GM12878 (cell line): ENCODE measurements at regions not wholly inside any gene's neighbourhood (a gene's known extent, or its start where the extent isn't known, plus 50 kb on each side); places are given as distances from the start of the nearest gene placed in this dataset.

ENCODE experiments used
- ATAC-seq: fragments of 200-7000 bp; cut with Tn5 transposase; 3 replicates; pipeline ENCODE4 v1.9.1; 2020; ENCODE audit warnings: mild to moderate bottlenecking, moderate library complexity
- BruUV-seq: library from RNA; stranded (reverse); fragments of 400-500 nt; replicated peaks from 2 replicates; lab custom pipeline; 2021; lab: Mats Ljungman, UMichigan
- CTCF ChIA-PET: fragments of 300-600 bp; sonication (Branson Sonifier 250); formaldehyde crosslinking; extraction: SDS; loops from one replicate; lab custom pipeline; 2021; ENCODE audit warnings: inconsistent platforms; lab: Yijun Ruan, JAX
- POLR2A ChIA-PET: fragments of 350-600 bp; formaldehyde crosslinking; extraction: SDS; loops from one replicate; lab custom pipeline; 2021; ENCODE audit warnings: inconsistent platforms; lab: Charles Lee
- RAD21 ChIA-PET: fragments of 300-600 bp; sonication (Branson Sonifier 250); formaldehyde crosslinking; loops from one replicate; lab custom pipeline; 2023; ENCODE audit warnings: antibody characterized with exemption; ENCODE audit not compliant: unreplicated experiment; lab: Charles Lee
- SMC1A ChIA-PET: fragments of 300-600 bp; sonication (Branson Sonifier 250); formaldehyde crosslinking; loops from one replicate; lab custom pipeline; 2023; ENCODE audit not compliant: unreplicated experiment, uncharacterized antibody; lab: Charles Lee
- DNase-seq: peaks from one replicate; pipeline ENCODE4 v3.0.0-alpha.2; 2011; ENCODE audit warnings: low read depth, low spot score
- FAIRE-seq: peaks from 3 replicates; lab custom pipeline; 2011; peaks lifted over from hg19 to GRCh38; lab: Jason Lieb, UNC
- H2AFZ ChIP-seq: 2 replicates; pipeline ENCODE4 v1.6.0; 2011; ENCODE audit warnings: low read depth, low read length, control low read depth; ENCODE audit not compliant: control insufficient read depth
- H3K27ac ChIP-seq: 2 replicates; pipeline ENCODE4 v1.5.1; 2011; ENCODE audit warnings: control low read depth; ENCODE audit not compliant: control insufficient read depth, insufficient read depth
- H3K27me3 ChIP-seq, 2 experiments: replicated peaks in 1 of 2; 2 replicates each; pipeline versions ENCODE4 v1.6.0 to v1.6.1; 2011; ENCODE audit warnings: low read length in 1 of 2; ENCODE audit not compliant: control insufficient read depth in 2 of 2, insufficient read depth in 2 of 2
- H3K36me3 ChIP-seq, 2 experiments: 2 replicates each; pipeline ENCODE4 v1.5.1; 2011; ENCODE audit warnings: low read length in 1 of 2; ENCODE audit not compliant: control insufficient read depth in 2 of 2, insufficient read depth in 2 of 2
- H3K4me1 ChIP-seq: 2 replicates; pipeline ENCODE4 v1.6.1; 2011; ENCODE audit warnings: mild to moderate bottlenecking, low read length, moderate library complexity, mixed read lengths; ENCODE audit not compliant: control insufficient read depth, insufficient read depth
- H3K4me2 ChIP-seq: 2 replicates; pipeline ENCODE4 v1.6.0; 2011; ENCODE audit warnings: control low read depth; ENCODE audit not compliant: control insufficient read depth, insufficient read depth
- H3K4me3 ChIP-seq: fragments of 200-600 bp; sonication (generic); 2 replicates; pipeline ENCODE4 v1.5.1; 2016
- H3K79me2 ChIP-seq: 2 replicates; pipeline ENCODE4 v1.6.0; 2011; ENCODE audit warnings: low read length; ENCODE audit not compliant: control insufficient read depth, insufficient read depth
- H3K9ac ChIP-seq: 2 replicates; pipeline ENCODE4 v1.8.0; 2011; ENCODE audit warnings: low read length, control low read depth, mixed read lengths; ENCODE audit not compliant: control insufficient read depth, insufficient read depth
- H3K9me3 ChIP-seq: replicated peaks from 3 replicates; pipeline ENCODE4 v1.5.1; 2011; ENCODE audit warnings: mild to moderate bottlenecking, low read length; ENCODE audit not compliant: control insufficient read depth, insufficient read depth
- H4K20me1 ChIP-seq: 2 replicates; pipeline ENCODE4 v1.6.0; 2011; ENCODE audit not compliant: control insufficient read depth, insufficient read depth
- ASH2L ChIP-seq: fragments of 300-600, 200-600 bp; sonication (generic); IDR thresholded peaks from 2 replicates; pipeline ENCODE4 v1.6.1; 2017; ENCODE audit warnings: low read depth, mild to moderate bottlenecking, borderline replicate concordance
- BACH1 ChIP-seq: fragments of 450-650 bp; IDR thresholded peaks from 2 replicates; pipeline ENCODE4 v1.6.1; 2017; ENCODE audit warnings: mild to moderate bottlenecking, borderline replicate concordance
- E2F8 ChIP-seq: fragments of 450-650 bp; IDR thresholded peaks from 2 replicates; pipeline ENCODE4 v1.6.1; 2018; ENCODE audit warnings: mild to moderate bottlenecking, low read depth, moderate library complexity; ENCODE audit not compliant: partially characterized antibody
- GABPA ChIP-seq: IDR thresholded peaks from 2 replicates; pipeline ENCODE4 v1.6.1; 2014; ENCODE audit warnings: antibody characterized with exemption, low read depth, mild to moderate bottlenecking, inconsistent platforms
- HDAC6 ChIP-seq: fragments of 200-600 bp; sonication (generic); IDR thresholded peaks from one replicate; pipeline ENCODE4 v1.8.0; 2017; ENCODE audit warnings: antibody characterized with exemption; ENCODE audit not compliant: unreplicated experiment
- JUND ChIP-seq: IDR thresholded peaks from 2 replicates; pipeline ENCODE4 v1.6.1; 2012; ENCODE audit warnings: low read depth, mild to moderate bottlenecking, low read length, improper control_type of control experiment, moderate library complexity
- LARP7 ChIP-seq: fragments of 450-650 bp; IDR thresholded peaks from 2 replicates; pipeline ENCODE4 v1.6.1; 2017; ENCODE audit warnings: mild to moderate bottlenecking
- NR2C2 ChIP-seq: IDR thresholded peaks from 2 replicates; pipeline ENCODE4 v1.6.1; 2011; ENCODE audit warnings: borderline replicate concordance, low read depth; ENCODE audit not compliant: control insufficient read depth, insufficient read length
- NR2F1 ChIP-seq: fragments of 450-650 bp; conservative IDR thresholded peaks from 2 replicates; pipeline ENCODE4 v1.6.1; 2017; ENCODE audit warnings: mild to moderate bottlenecking
- RFX5 ChIP-seq: IDR thresholded peaks from 2 replicates; pipeline ENCODE4 v1.6.1; 2011; ENCODE audit warnings: low read depth, low read length, improper control_type of control experiment
- SREBF2 ChIP-seq: IDR thresholded peaks from 2 replicates; pipeline ENCODE4 v1.6.1; 2012; ENCODE audit warnings: mild to moderate bottlenecking, low read length
- USF1 ChIP-seq: IDR thresholded peaks from 2 replicates; pipeline ENCODE4 v1.6.1; 2011; ENCODE audit warnings: borderline replicate concordance, low read depth, mild to moderate bottlenecking, moderate library complexity, mixed read lengths, low read length; ENCODE audit not compliant: insufficient read depth; ENCODE audit errors: extremely low read length
- ZBTB33 ChIP-seq: fragments of 450-650 bp; IDR thresholded peaks from 2 replicates; pipeline ENCODE4 v1.6.1; 2017; ENCODE audit warnings: mild to moderate bottlenecking
- ZNF622 ChIP-seq: fragments of 450-650 bp; IDR thresholded peaks from 2 replicates; pipeline ENCODE4 v1.6.1; 2017; ENCODE audit warnings: mild to moderate bottlenecking, inconsistent platforms
- WGBS: methylation state at CpG from one replicate; pipeline ENCODE4 v1.1.6; 2016; ENCODE audit warnings: low lambda C conversion rate; ENCODE audit not compliant: insufficient replicate concordance, insufficient coverage; ENCODE audit errors: missing lambda C conversion rate; 5-methylcytosine and 5-hydroxymethylcytosine counted together
- in situ Hi-C: fragments of 300-500 bp; cut with MboI; formaldehyde crosslinking; loops from 9 replicates; pipeline ENCODE4 v1.14.3; 2018; ENCODE audit warnings: mixed read lengths
- intact Hi-C: fragments of 100-400 bp; cut with micrococcal nuclease; formaldehyde crosslinking; loops from one replicate; pipeline ENCODE4 v1.14.2; 2022; ENCODE audit not compliant: unreplicated experiment

GRCh38 chr3:39727415-39727814 lies 82.0 kb upstream of the MYRIP start:
- no peaks in the 10 kb centered on the region for H4K20me1 ChIP-seq
- no peak overlapping the region for H3K9ac ChIP-seq
- BruUV-seq = no TSS peak
- no peaks in the 10 kb centered on the region for H3K9me3 ChIP-seq
- H3K36me3 ChIP-seq = no peaks in the 10 kb centered on the region
- H3K4me3 ChIP-seq = no peak overlapping the region
- 13% methylated on average over 3 of the region's 3 CpGs for WGBS
- ChIA-PET POLR2A (no interaction called here), CTCF (interaction anchor here (1.1 to 1.5 kb wide), 2 partner anchors 22 to 28 kb away, joined by 3 to 4 read pairs; no protein-coding TSS in a partner anchor), RAD21 (no interaction called here)
- H2AFZ ChIP-seq = no peak overlapping the region
- no peak for ATAC-seq
- TF ChIP-seq NR2C2 = no peak
- no peak for TF ChIP-seq RFX5
- TF ChIP-seq, all 136 proteins: peak for 0
- FAIRE-seq = no peak
- intact Hi-C loops (no loop called here), in situ Hi-C loops (no loop called here)
- Histone ChIP-seq H3K27me3 (no peaks in the 10 kb centered on the region), H3K4me1 (no peaks in the 10 kb centered on the region), H3K79me2 (no peaks in the 10 kb centered on the region), H3K27ac (no peak overlapping the region), H3K4me2 (no peak overlapping the region)
- SMC1A ChIA-PET = no interaction called here
- no peak for DNase-seq

GRCh38 chr3:39733804-39734203 lies 75.6 kb upstream of the MYRIP start:
- Histone ChIP-seq H3K27ac (no peak overlapping the region), H3K79me2 (no peaks in the 10 kb centered on the region), H2AFZ (no peak overlapping the region), H3K4me1 (no peaks in the 10 kb centered on the region), H4K20me1 (no peaks in the 10 kb centered on the region), H3K36me3 (no peaks in the 10 kb centered on the region), H3K9me3 (no peaks in the 10 kb centered on the region), H3K4me3 (no peak overlapping the region), H3K4me2 (no peak overlapping the region), H3K9ac (no peak overlapping the region), H3K27me3 (no peaks in the 10 kb centered on the region)
- intact Hi-C loops (no loop called here), in situ Hi-C loops (no loop called here)
- WGBS = 17% methylated on average over 3 of the region's 3 CpGs
- DNase-seq (no peak), FAIRE-seq (no peak), ATAC-seq (no peak)
- RAD21 ChIA-PET = no interaction called here
- CTCF ChIA-PET = interaction anchor here (0.9 kb wide), 1 partner anchor 27 kb away, joined by 3 read pairs; no protein-coding TSS in a partner anchor
- BruUV-seq = no TSS peak
- POLR2A ChIA-PET = no interaction called here
- SMC1A ChIA-PET = no interaction called here
- TF ChIP-seq ZBTB33 (no peak), ZNF622 (no peak), SREBF2 (no peak), ASH2L (no peak), NR2F1 (no peak), LARP7 (no peak), GABPA (no peak), JUND (no peak), BACH1 (no peak), HDAC6 (no peak), USF1 (no peak), E2F8 (no peak)
